ENCODE measurements at regions not wholly inside any gene's neighbourhood (a gene's known extent, or its start where the extent isn't known, plus 50 kb on each side); places are given as distances from the start of the nearest gene placed in this dataset.

- no peak for DNase-seq
Observed at GRCh38 chr2:139230881-139231280, 450.7 kb upstream of the NXPH2 start.

- no peak for DNase-seq
Observed at GRCh38 chr2:139228276-139228675, 448.1 kb upstream of the NXPH2 start.

- no peak for DNase-seq
Observed at GRCh38 chr2:139225961-139226360, 445.8 kb upstream of the NXPH2 start.

GRCh38 chr2:139218181-139218580, 438.0 kb upstream of the NXPH2 start:
- no peak for DNase-seq

- no peak for DNase-seq
Observed at GRCh38 chr2:139217641-139218040, 437.5 kb upstream of the NXPH2 start.

GRCh38 chr2:139216435-139216834, 436.2 kb upstream of the NXPH2 start:
- no peak for DNase-seq

GRCh38 chr2:139214801-139215200, 434.6 kb upstream of the NXPH2 start:
- DNase-seq, result no peak

- no peak for DNase-seq
Observed at GRCh38 chr2:139209586-139209985, 429.4 kb upstream of the NXPH2 start.

GRCh38 chr2:139201516-139201915, 421.3 kb upstream of the NXPH2 start:
- DNase-seq, result no peak

- DNase-seq, result no peak
Observed at GRCh38 chr2:139196754-139197153, 416.6 kb upstream of the NXPH2 start.

- DNase-seq, result no peak
Observed at GRCh38 chr2:139194546-139194945, 414.4 kb upstream of the NXPH2 start.

- DNase-seq, result no peak
Observed at GRCh38 chr2:139177041-139177440, 396.9 kb upstream of the NXPH2 start.

GRCh38 chr2:139175510-139175909, 395.3 kb upstream of the NXPH2 start:
- no peak for DNase-seq

GRCh38 chr2:139170406-139170805, 390.2 kb upstream of the NXPH2 start:
- no peak for DNase-seq

- no peak for DNase-seq
Observed at GRCh38 chr2:139165601-139166000, 385.4 kb upstream of the NXPH2 start.

- DNase-seq, result no peak
Observed at GRCh38 chr2:139165041-139165440, 384.9 kb upstream of the NXPH2 start.

GRCh38 chr2:139162957-139163356, 382.8 kb upstream of the NXPH2 start:
- DNase-seq, result no peak

- DNase-seq, result no peak
Observed at GRCh38 chr2:139162456-139162855, 382.3 kb upstream of the NXPH2 start.

GRCh38 chr2:139160836-139161235, 380.6 kb upstream of the NXPH2 start:
- DNase-seq, result no peak

GRCh38 chr2:139159177-139159576, 379.0 kb upstream of the NXPH2 start:
- no peak for DNase-seq

- no peak for DNase-seq
Observed at GRCh38 chr2:139156730-139157129, 376.5 kb upstream of the NXPH2 start.

GRCh38 chr2:139155991-139156390, 375.8 kb upstream of the NXPH2 start:
- no peak for DNase-seq

- no peak for DNase-seq
Observed at GRCh38 chr2:139142252-139142880, 362.2 kb upstream of the NXPH2 start.

- DNase-seq, result no peak
Observed at GRCh38 chr2:139124271-139124670, 344.1 kb upstream of the NXPH2 start.

GRCh38 chr2:139123795-139124194, 343.6 kb upstream of the NXPH2 start:
- DNase-seq, result no peak

Data from kidney glomerular epithelial cell (primary cell).